Breast epithelium (tissue), 3 donors: ENCODE measurements at regions not wholly inside any gene's neighbourhood (a gene's known extent, or its start where the extent isn't known, plus 50 kb on each side); places are given as distances from the start of the nearest gene placed in this dataset.

Experiments
- CTCF ChIP-seq, 3 donors: fragments of 450-650 bp; IDR thresholded peaks; one replicate each; pipeline ENCODE4 v1.5.1; 2016 to 2017; ENCODE audit warnings: antibody characterized with exemption in 3 of 3, mild to moderate bottlenecking in 3 of 3, moderate library complexity in 3 of 3
- POLR2A ChIP-seq: fragments of 450-650 bp; IDR thresholded peaks from one replicate; pipeline ENCODE4 v1.6.1; 2016; ENCODE audit warnings: antibody characterized with exemption, mild to moderate bottlenecking, moderate library complexity
- POLR2AphosphoS5 ChIP-seq, 3 donors: sonication (generic); formaldehyde crosslinking; IDR thresholded peaks; one replicate each; pipeline ENCODE4 v1.6.1; 2017; ENCODE audit warnings: antibody characterized with exemption in 3 of 3

- TF ChIP-seq POLR2A (no peak), CTCF (IDR thresholded peaks at IDR 0.05) (no peak), POLR2AphosphoS5 (IDR thresholded peaks at IDR 0.05) (no peak)
Measured at GRCh38 chr6:23413327-23414050, 712.5 kb upstream of the NRSN1 start.
